ENCODE measurements at regions not wholly inside any gene's neighbourhood (a gene's known extent, or its start where the extent isn't known, plus 50 kb on each side); places are given as distances from the start of the nearest gene placed in this dataset.

- TF ChIP-seq CTCF (IDR thresholded peaks at IDR 0.05): no peak
- WGBS (ENCODE audit: insufficient coverage): 93% methylated on average over 4 of the region's 5 CpGs
- Histone ChIP-seq H4K20me1 (ENCODE audit: insufficient read depth, low read length) (no peaks in the 10 kb centered on the region), H3K79me2 (ENCODE audit: insufficient read depth, low read length) (no peaks in the 10 kb centered on the region), H2AFZ (ENCODE audit: insufficient read depth, low read depth, low read length, poor library complexity, severe bottlenecking) (no peak overlapping the region), H3K27ac (ENCODE audit: low read depth in 1 of 2, low read length in 2 of 2) (no peak overlapping the region), H3K36me3 (replicated peaks in 1 of 2; ENCODE audit: control insufficient read depth in 1 of 2, insufficient read depth in 2 of 2, low read length in 2 of 2) (no peaks in the 10 kb centered on the region), H3K4me3 (replicated peaks in 1 of 3; ENCODE audit: low read depth in 2 of 3, low read length in 3 of 3) (no peak overlapping the region), H3K4me1 (ENCODE audit: control insufficient read depth in 1 of 2, insufficient read depth in 2 of 2, low read length in 2 of 2) (no peaks in the 10 kb centered on the region), H3K9me3 (replicated peaks in 1 of 2; ENCODE audit: control insufficient read depth in 1 of 2, insufficient read depth in 1 of 2, low read length in 2 of 2) (no peaks in the 10 kb centered on the region), H3K27me3 (ENCODE audit: control insufficient read depth in 2 of 2, insufficient read depth in 2 of 2, low read length in 2 of 2) (no peaks in the 10 kb centered on the region), H3K9ac (ENCODE audit: insufficient read depth, low read length, poor library complexity, severe bottlenecking) (no peak overlapping the region), H3K4me2 (replicated peaks; ENCODE audit: extremely low read depth, low read length, poor library complexity, severe bottlenecking) (no peak overlapping the region)
- DNase-seq: no peak
- H3K36me3 Mint-ChIP-seq: no peaks in the 10 kb centered on the region
- no peak overlapping the region for H3K4me3 Mint-ChIP-seq
- H3K4me1 Mint-ChIP-seq: no peaks in the 10 kb centered on the region
- H3K27ac Mint-ChIP-seq: no peak overlapping the region
- H3K9me3 Mint-ChIP-seq: peaks cover 0 to 3% (median 0%) of the 10 kb centered on the region in 7 donors
- peaks cover 2 to 13% (median 7%) of the 10 kb centered on the region in 3 donors for H3K27me3 Mint-ChIP-seq (ENCODE audit: low read depth in 3 of 3)
- intact Hi-C loops (cut with micrococcal nuclease): no loop called here
Observed at GRCh38 chr20:48205281-48205782, 420.1 kb upstream of the SULF2 start.

GRCh38 chr20:48204499-48204898 lies 419.2 kb upstream of the SULF2 start:
- Histone ChIP-seq H3K79me2 (ENCODE audit: insufficient read depth, low read length) (no peaks in the 10 kb centered on the region), H3K9ac (ENCODE audit: insufficient read depth, low read length, poor library complexity, severe bottlenecking) (no peak overlapping the region), H3K36me3 (replicated peaks in 1 of 2; ENCODE audit: control insufficient read depth in 1 of 2, insufficient read depth in 2 of 2, low read length in 2 of 2) (no peaks in the 10 kb centered on the region), H3K27ac (ENCODE audit: low read depth in 1 of 2, low read length in 2 of 2) (no peak overlapping the region), H3K27me3 (ENCODE audit: control insufficient read depth in 2 of 2, insufficient read depth in 2 of 2, low read length in 2 of 2) (no peaks in the 10 kb centered on the region), H3K4me3 (replicated peaks in 1 of 3; ENCODE audit: low read depth in 2 of 3, low read length in 3 of 3) (no peak overlapping the region), H3K4me1 (ENCODE audit: control insufficient read depth in 1 of 2, insufficient read depth in 2 of 2, low read length in 2 of 2) (no peaks in the 10 kb centered on the region), H3K4me2 (replicated peaks; ENCODE audit: extremely low read depth, low read length, poor library complexity, severe bottlenecking) (no peak overlapping the region), H2AFZ (ENCODE audit: insufficient read depth, low read depth, low read length, poor library complexity, severe bottlenecking) (no peak overlapping the region), H4K20me1 (ENCODE audit: insufficient read depth, low read length) (no peaks in the 10 kb centered on the region), H3K9me3 (replicated peaks in 1 of 2; ENCODE audit: control insufficient read depth in 1 of 2, insufficient read depth in 1 of 2, low read length in 2 of 2) (no peaks in the 10 kb centered on the region)
- H3K27ac Mint-ChIP-seq: no peak overlapping the region
- intact Hi-C loops (cut with micrococcal nuclease): no loop called here
- H3K9me3 Mint-ChIP-seq: peaks cover 0 to 3% (median 0%) of the 10 kb centered on the region in 7 donors
- no peaks in the 10 kb centered on the region for H3K4me1 Mint-ChIP-seq
- no peak overlapping the region for H3K4me3 Mint-ChIP-seq
- no peaks in the 10 kb centered on the region for H3K36me3 Mint-ChIP-seq
- no peak for TF ChIP-seq CTCF (IDR thresholded peaks at IDR 0.05)
- peaks cover 2 to 16% (median 6%) of the 10 kb centered on the region in 3 donors for H3K27me3 Mint-ChIP-seq (ENCODE audit: low read depth in 3 of 3)
- 95% methylated on average over 8 of the region's 9 CpGs for WGBS (ENCODE audit: insufficient coverage)
- DNase-seq: no peak

All from CD14-positive monocyte (primary cell).